A549 (cell line): ENCODE measurements at regions not wholly inside any gene's neighbourhood (a gene's known extent, or its start where the extent isn't known, plus 50 kb on each side); places are given as distances from the start of the nearest gene placed in this dataset.

ENCODE experiments used
- ATAC-seq, 2 experiments: fragments of 200-7000 bp in 1 of 2; fragments of >200 bp in 1 of 2; cut with Nextera tagmentation in 1 of 2; cut with Tn5 transposase in 1 of 2; 3 replicates each; pipeline versions ENCODE4 v1.8.0 to v1.9.1; 2018 to 2020; ENCODE audit warnings: mild to moderate bottlenecking in 1 of 2, moderate library complexity in 1 of 2
- CTCF ChIA-PET: fragments of 300-600 bp; sonication (Branson Sonifier 250); formaldehyde crosslinking; extraction: SDS; loops from one replicate; lab custom pipeline; 2021; ENCODE audit warnings: antibody characterized with exemption, inconsistent platforms; lab: Yijun Ruan, JAX
- POLR2A ChIA-PET: fragments of 350-600 bp; formaldehyde crosslinking; extraction: SDS; loops from one replicate; lab custom pipeline; 2021; ENCODE audit warnings: antibody characterized with exemption, inconsistent platforms; lab: Yijun Ruan, JAX
- DNase-seq, 2 experiments: peaks; one replicate each; pipeline versions ENCODE4 v3.0.0 to v3.0.0-alpha.2; 2011 to 2016; ENCODE audit warnings: low read depth in 1 of 2, low spot score in 1 of 2
- FAIRE-seq: peaks from 2 replicates; lab custom pipeline; 2011; peaks lifted over from hg19 to GRCh38; lab: Jason Lieb, UNC
- H3K27ac ChIP-seq, 2 experiments: fragments of >200 bp; sonication (Bioruptor Twin); formaldehyde crosslinking; 3 replicates each; pipeline ENCODE4 v1.5.1; 2016 to 2017
- H3K4me1 ChIP-seq: fragments of >200 bp; sonication (Bioruptor Twin); formaldehyde crosslinking; 3 replicates; pipeline ENCODE4 v1.6.1; 2016
- H3K4me2 ChIP-seq: fragments of >200 bp; sonication (Bioruptor Twin); formaldehyde crosslinking; 3 replicates; pipeline ENCODE4 v1.6.1; 2016
- H3K4me3 ChIP-seq: fragments of >200 bp; sonication (Bioruptor Twin); formaldehyde crosslinking; 3 replicates; pipeline ENCODE4 v1.5.1; 2016
- H3K9me3 ChIP-seq: fragments of >200 bp; sonication (Bioruptor Twin); formaldehyde crosslinking; 3 replicates; pipeline ENCODE4 v1.6.1; 2016
- CEBPB ChIP-seq, 2 experiments: fragments of >200 bp in 1 of 2; sonication (Bioruptor Twin) in 1 of 2; formaldehyde crosslinking in 1 of 2; IDR thresholded peaks; 2 replicates each; pipeline ENCODE4 v1.6.1; 2012 to 2016
- FOSB ChIP-seq: fragments of 250-450 bp; sonication (Bioruptor Pico); IDR thresholded peaks from 2 replicates; pipeline ENCODE4 v1.5.0; 2020; ENCODE audit warnings: mild to moderate bottlenecking, moderate library complexity
- HDAC2 ChIP-seq: fragments of 200-600 bp; sonication (generic); IDR thresholded peaks from 2 replicates; pipeline ENCODE4 v1.6.1; 2016
- MAFK ChIP-seq: fragments of 450-650 bp; IDR thresholded peaks from 2 replicates; pipeline ENCODE4 v1.6.1; 2014; ENCODE audit not compliant: partially characterized antibody
- WGBS: methylation state at CpG from one replicate; pipeline ENCODE4 v1.1.6; 2017; ENCODE audit errors: missing lambda C conversion rate; 5-methylcytosine and 5-hydroxymethylcytosine counted together

DNA sequence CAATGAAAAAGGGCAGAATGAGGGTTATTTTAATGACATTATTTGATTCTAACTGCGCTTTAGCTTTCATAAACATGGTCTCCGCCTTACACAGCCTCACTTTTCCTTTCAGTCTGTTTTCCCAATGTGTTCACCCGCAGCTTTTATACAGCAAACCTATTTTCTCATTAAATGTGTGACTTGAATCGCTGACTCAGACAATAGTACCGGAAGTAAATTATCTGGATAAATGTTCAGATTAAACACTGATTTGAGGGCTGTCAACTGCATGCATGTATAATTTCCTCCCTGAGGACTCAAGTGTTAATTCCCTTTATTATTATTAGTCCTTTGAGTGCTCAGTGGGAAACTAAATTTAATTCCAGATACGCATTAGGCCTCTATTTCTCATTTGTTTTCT, 117.3 kb downstream of the FAM133A start:
- no peak for ATAC-seq
- Histone ChIP-seq H3K4me3 (no peak overlapping the region), H3K27ac (no peak overlapping the region)
- POLR2A ChIA-PET, result no interaction called here
- no peak for DNase-seq
- no peak for TF ChIP-seq FOSB (CRISPR knock-in tag)
- TF ChIP-seq MAFK, result peak; percentile 36
- TF ChIP-seq CEBPB (IDR thresholded peaks at IDR 0.05), result no peak
- TF ChIP-seq HDAC2, result no peak
- TF ChIP-seq, all 56 proteins: peak for 1
- H3K4me1 ChIP-seq, result no peaks in the 10 kb centered on the region
- WGBS, result 42% methylated on average over 6 of the region's 6 CpGs
- H3K9me3 ChIP-seq, result no peaks in the 10 kb centered on the region
- no peak overlapping the region for H3K4me2 ChIP-seq
- FAIRE-seq, result no peak
- CTCF ChIA-PET, result no interaction called here
